ENCODE measurements at regions not wholly inside any gene's neighbourhood (a gene's known extent, or its start where the extent isn't known, plus 50 kb on each side); places are given as distances from the start of the nearest gene placed in this dataset.

DNA sequence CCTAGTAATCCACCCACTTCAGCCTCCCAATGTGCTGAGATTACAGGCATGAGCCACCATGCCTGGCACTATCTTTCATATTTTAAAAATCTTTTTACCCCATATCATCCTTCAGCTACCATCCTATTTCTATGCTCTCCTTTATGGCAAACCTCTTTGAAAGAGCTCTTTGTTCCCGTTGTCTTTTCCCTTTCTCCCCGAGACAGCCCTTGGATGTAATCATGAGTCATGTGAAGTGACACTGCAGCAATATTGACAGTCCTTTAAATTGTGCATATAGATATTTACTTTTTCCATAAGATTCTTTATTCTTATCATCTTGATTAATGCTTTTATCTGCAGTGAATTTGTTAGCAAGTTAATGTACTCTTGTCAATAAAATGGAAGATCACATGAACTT lies 286.6 kb downstream of the ANKRD7 start:
- TF ChIP-seq CTCF (IDR thresholded peaks at IDR 0.05; ENCODE audit: poor library complexity, severe bottlenecking), result no peak
- no peaks in the 10 kb centered on the region for H3K27me3 ChIP-seq (ENCODE audit: insufficient read depth, poor library complexity, severe bottlenecking)
- no peak overlapping the region for H3K27ac ChIP-seq (ENCODE audit: poor library complexity, severe bottlenecking)
- no peaks in the 10 kb centered on the region for H3K9me3 ChIP-seq (ENCODE audit: severe bottlenecking)
- H3K36me3 ChIP-seq (ENCODE audit: low read depth), result no peaks in the 10 kb centered on the region
- DNase-seq (ENCODE audit: low spot score) (no peak), ATAC-seq (ENCODE audit: low read depth) (no peak)
- no peaks in the 10 kb centered on the region for H3K4me1 ChIP-seq (ENCODE audit: insufficient read depth, poor library complexity, severe bottlenecking)
- H3K4me3 ChIP-seq (ENCODE audit: severe bottlenecking), result no peak overlapping the region

DNA sequence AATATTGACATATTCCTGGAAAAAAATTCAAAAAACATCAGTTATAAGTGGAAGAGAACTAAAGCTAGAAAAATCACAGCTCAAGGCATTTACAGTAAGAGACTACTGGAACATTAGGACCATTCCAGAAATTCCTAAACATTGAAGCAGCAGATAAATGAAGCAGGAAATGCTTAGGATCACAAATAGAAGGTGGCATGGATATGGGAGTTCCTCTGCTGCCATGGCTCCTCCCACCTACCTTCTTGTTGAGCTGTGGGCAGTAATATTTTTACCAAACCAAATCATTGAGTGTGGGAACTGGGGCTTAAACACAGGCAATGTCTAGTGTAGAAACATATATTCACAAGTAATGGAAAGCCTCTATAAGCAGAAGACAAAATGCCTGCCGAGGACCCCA lies 292.8 kb downstream of the ANKRD7 start:
- Histone ChIP-seq H3K9me3 (ENCODE audit: severe bottlenecking) (no peaks in the 10 kb centered on the region), H3K36me3 (ENCODE audit: low read depth) (no peaks in the 10 kb centered on the region), H3K4me1 (ENCODE audit: insufficient read depth, poor library complexity, severe bottlenecking) (no peaks in the 10 kb centered on the region), H3K27ac (ENCODE audit: poor library complexity, severe bottlenecking) (no peak overlapping the region), H3K27me3 (ENCODE audit: insufficient read depth, poor library complexity, severe bottlenecking) (no peaks in the 10 kb centered on the region), H3K4me3 (ENCODE audit: severe bottlenecking) (no peak overlapping the region)
- TF ChIP-seq CTCF (IDR thresholded peaks at IDR 0.05; ENCODE audit: poor library complexity, severe bottlenecking), result no peak
- DNase-seq (ENCODE audit: low spot score) (no peak), ATAC-seq (ENCODE audit: low read depth) (peak; percentile 57; the same call in 2 of the 3 replicates)

DNA sequence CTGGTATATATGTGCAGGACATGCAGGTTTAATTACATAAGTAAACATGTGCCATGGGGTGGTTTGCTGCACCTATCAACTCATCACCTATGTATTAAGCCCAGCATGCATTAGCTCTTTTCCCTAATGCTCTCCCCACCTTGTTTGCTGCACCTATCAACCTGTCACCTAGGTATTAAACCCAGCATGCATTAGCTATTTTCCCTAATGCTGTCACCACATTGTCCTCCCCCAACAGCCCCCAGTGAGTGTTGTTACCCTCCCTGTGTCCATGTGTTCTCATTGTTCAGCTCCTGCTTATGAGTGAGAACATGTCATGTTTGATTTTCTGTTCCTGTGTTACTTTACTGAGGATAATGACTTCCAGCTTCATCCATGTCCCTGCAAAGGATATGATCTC lies 300.5 kb downstream of the ANKRD7 start:
- H3K9me3 ChIP-seq (ENCODE audit: severe bottlenecking), result no peaks in the 10 kb centered on the region
- no peak for TF ChIP-seq CTCF (IDR thresholded peaks at IDR 0.05; ENCODE audit: poor library complexity, severe bottlenecking)
- no peak for ATAC-seq (ENCODE audit: low read depth)
- no peak for DNase-seq (ENCODE audit: low spot score)
- H3K36me3 ChIP-seq (ENCODE audit: low read depth), result no peaks in the 10 kb centered on the region
- H3K4me3 ChIP-seq (ENCODE audit: severe bottlenecking), result no peak overlapping the region
- no peak overlapping the region for H3K27ac ChIP-seq (ENCODE audit: poor library complexity, severe bottlenecking)
- H3K27me3 ChIP-seq (ENCODE audit: insufficient read depth, poor library complexity, severe bottlenecking), result no peaks in the 10 kb centered on the region
- H3K4me1 ChIP-seq (ENCODE audit: insufficient read depth, poor library complexity, severe bottlenecking), result no peaks in the 10 kb centered on the region

- no peak overlapping the region for H3K4me3 ChIP-seq (ENCODE audit: severe bottlenecking)
- H3K36me3 ChIP-seq (ENCODE audit: low read depth), result no peaks in the 10 kb centered on the region
- H3K27ac ChIP-seq (ENCODE audit: poor library complexity, severe bottlenecking), result no peak overlapping the region
- no peaks in the 10 kb centered on the region for H3K27me3 ChIP-seq (ENCODE audit: insufficient read depth, poor library complexity, severe bottlenecking)
- DNase-seq (ENCODE audit: low spot score) (no peak), ATAC-seq (ENCODE audit: low read depth) (no peak)
- TF ChIP-seq CTCF (IDR thresholded peaks at IDR 0.05; ENCODE audit: poor library complexity, severe bottlenecking), result no peak
- no peaks in the 10 kb centered on the region for H3K9me3 ChIP-seq (ENCODE audit: severe bottlenecking)
- H3K4me1 ChIP-seq (ENCODE audit: insufficient read depth, poor library complexity, severe bottlenecking), result no peaks in the 10 kb centered on the region
Measured at GRCh38 chr7:118531566-118531965, 307.1 kb downstream of the ANKRD7 start.

GRCh38 chr7:118559207-118559606 lies 334.7 kb downstream of the ANKRD7 start:
- TF ChIP-seq CTCF (IDR thresholded peaks at IDR 0.05; ENCODE audit: poor library complexity, severe bottlenecking), result no peak
- no peak overlapping the region for H3K4me3 ChIP-seq (ENCODE audit: severe bottlenecking)
- no peaks in the 10 kb centered on the region for H3K36me3 ChIP-seq (ENCODE audit: low read depth)
- no peak for DNase-seq (ENCODE audit: low spot score)
- no peak for ATAC-seq (ENCODE audit: low read depth)
- no peaks in the 10 kb centered on the region for H3K9me3 ChIP-seq (ENCODE audit: severe bottlenecking)
- no peaks in the 10 kb centered on the region for H3K4me1 ChIP-seq (ENCODE audit: insufficient read depth, poor library complexity, severe bottlenecking)
- H3K27me3 ChIP-seq (ENCODE audit: insufficient read depth, poor library complexity, severe bottlenecking), result no peaks in the 10 kb centered on the region
- no peak overlapping the region for H3K27ac ChIP-seq (ENCODE audit: poor library complexity, severe bottlenecking)

Data from RWPE2 (cell line).